GM18505 (cell line): ENCODE measurements at regions not wholly inside any gene's neighbourhood (a gene's known extent, or its start where the extent isn't known, plus 50 kb on each side); places are given as distances from the start of the nearest gene placed in this dataset.
"Not testable (repeated sequence)": the region's sequence is repeated elsewhere in the genome, so short reads cannot be mapped to it uniquely, and the experiment has no call there.

Experiments
- ATAC-seq: cut with Tn5 transposase; IDR thresholded peaks from one replicate; pipeline ENCODE4 v1.9.1; 2021; ENCODE audit not compliant: unreplicated experiment
- POLR2A ChIP-seq: IDR thresholded peaks from 4 replicates; pipeline ENCODE4 v1.6.1; 2011; ENCODE audit warnings: borderline replicate concordance; ENCODE audit not compliant: insufficient read depth, insufficient read length; ENCODE audit errors: extremely low read depth

- TF ChIP-seq POLR2A: no peak
- ATAC-seq: no peak
These were observed 298.1 kb upstream of the SGO1 start for GRCh38 chr3:20484126-20484525.

DNA sequence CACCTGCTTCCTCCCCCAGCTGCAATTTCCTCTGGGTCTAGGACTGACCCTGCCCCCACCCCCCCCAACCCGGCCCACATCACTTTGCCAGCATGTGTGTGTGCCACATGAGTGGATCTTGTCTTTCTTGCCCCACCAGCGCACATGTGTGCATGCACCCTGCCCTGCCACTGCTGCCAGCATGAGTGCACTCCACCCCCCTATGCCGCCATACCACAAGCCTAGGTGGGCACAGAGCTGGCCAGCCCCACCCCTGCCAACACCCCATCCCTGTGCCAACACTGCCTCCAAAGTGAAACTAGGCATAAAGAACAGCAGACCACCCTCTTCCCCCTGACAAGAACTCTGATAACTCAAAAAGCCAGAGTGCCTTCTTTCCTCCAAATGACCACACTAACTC is 296.3 kb upstream of the SGO1 start:
- no peak for TF ChIP-seq POLR2A
- ATAC-seq: no peak

DNA sequence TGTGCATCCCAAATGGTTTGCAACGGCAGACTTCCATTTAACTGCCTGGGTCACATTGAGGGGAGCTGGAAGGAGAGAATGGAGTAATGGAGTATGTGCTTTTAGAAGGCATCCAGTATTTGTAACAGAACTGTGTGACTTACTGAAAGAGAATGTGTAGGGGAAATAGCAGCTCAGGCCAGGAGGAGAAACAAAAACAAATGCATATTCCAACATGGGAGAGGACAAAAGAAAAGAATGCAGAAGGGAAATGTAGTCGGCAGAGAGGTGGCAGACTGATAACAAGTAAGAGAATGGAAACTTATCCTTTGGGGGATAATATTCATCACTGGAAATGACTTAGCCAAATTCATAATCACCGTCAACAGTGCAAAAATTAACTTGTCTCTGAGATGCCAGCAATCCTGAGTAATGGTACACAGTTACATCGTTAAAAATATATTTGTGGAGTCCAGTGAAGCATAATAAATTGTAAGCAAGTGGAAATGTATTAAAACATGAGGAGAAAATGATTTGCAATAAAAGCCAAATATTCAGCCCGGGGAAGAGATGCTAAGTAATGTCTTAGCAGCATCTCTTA is 294.9 kb upstream of the SGO1 start:
- ATAC-seq: no peak
- TF ChIP-seq POLR2A: no peak

DNA sequence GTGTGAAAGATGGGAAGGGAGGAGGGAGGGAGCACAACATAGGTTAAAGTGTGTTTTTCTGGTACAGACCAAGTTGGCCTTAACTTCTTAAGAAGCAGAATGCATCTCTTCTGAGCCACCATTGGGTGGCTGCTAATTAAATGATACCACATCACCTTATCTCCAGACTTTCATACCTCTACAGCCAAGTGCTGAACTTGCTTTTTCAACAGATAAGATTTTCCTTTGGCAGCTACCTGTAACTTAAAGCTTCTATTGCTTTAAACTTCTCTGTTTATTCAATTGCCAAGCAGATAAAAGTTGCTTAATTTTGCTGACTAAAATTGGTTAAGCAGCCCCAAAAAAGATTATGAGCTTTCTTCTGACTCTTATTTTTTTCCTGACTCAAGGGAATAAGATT is 292.4 kb upstream of the SGO1 start:
- ATAC-seq: no peak
- TF ChIP-seq POLR2A: no peak

GRCh38 chr3:20464237-20464636 is 278.2 kb upstream of the SGO1 start:
- ATAC-seq: not testable (repeated sequence)

DNA sequence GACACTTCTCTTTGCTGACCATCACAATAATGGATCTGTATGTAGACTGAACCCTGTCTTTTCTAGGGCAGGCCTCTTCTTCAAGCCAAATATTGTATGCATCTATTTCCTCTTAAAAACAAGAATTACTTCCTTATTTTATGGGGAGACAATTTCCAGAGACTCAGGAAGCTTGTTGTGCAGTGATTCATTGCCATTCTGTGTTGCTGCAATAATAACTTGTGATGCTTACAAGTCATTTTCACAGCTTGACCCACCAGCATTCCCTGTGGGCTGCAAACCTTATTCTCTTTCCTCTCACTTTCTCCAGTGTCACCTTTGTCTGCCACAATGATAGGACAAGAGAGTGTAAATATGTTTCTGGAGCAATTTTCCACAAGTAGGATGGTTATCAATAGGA is 276.7 kb upstream of the SGO1 start:
- no peak for TF ChIP-seq POLR2A
- no peak for ATAC-seq

DNA sequence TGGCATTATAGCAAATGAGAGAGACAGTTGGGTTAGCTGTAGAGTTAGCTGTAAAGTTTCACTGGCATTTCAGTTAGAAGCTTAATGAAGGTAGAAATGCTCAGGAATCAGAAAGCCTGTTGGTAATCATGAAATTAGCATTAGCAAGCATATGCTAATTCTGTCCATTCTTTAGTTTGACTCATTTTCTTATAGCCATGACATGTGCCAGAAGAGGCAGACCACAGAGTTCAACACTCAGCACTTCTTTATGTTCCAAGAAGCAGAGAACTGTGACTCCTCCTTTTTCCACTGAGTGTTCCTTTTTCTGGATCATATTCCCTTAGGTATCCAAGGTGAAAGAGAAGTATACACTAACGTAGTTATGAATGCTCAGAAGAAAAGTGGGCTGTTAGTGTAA is 276.2 kb upstream of the SGO1 start:
- ATAC-seq: no peak
- TF ChIP-seq POLR2A: no peak

DNA sequence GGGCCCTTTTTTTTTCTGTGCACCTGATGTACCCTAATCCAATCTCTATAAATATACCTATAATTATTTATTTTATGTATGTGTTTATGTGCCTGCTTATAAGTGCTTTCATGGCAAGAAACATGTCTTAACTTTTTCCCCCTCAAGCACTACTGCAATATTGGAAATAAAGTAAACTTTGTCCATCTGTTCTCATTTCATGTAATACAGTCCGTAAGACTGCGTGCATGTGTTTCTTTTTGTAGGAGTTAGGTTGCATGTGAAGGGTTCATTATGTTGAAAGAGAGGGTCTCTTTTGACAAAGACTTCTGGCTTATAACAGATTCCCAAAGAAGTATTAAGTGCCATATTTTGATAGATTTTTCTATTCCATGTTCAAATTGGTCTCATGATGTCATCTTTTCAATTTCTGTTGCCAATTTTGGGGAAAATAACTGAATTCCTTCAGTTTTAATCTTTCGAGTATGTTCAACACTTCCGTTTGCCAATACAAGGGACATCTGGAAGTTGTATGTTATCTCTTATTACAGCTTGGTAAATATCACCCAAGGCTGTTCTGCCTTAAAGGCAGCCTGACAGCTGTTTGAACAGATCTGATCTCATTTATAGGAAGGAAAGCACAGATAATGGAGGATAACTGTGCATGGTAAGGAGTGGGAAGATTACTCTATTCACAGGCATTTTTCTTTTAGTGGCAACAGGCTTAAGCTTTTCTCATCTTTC is 273.1 kb upstream of the SGO1 start:
- ATAC-seq: no peak
- no peak for TF ChIP-seq POLR2A

DNA sequence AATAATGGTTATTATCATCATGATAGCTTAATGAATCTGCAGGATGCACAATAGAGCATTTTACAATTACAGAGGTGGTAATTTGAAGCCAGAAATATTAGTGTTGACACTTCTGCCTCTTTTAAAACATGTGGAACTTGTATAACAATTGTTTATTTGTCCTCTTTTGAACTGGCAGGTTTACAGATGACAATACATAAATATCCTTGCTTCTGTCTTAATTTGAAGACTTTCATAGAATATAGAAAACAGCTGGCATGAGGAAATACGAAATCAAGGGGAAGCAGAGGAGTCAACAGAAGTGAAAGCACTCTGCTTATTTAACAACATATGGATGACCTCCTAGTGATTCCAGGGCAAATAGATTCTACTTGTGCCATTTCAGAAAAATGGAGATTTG is 270.5 kb upstream of the SGO1 start:
- ATAC-seq: no peak
- no peak for TF ChIP-seq POLR2A

DNA sequence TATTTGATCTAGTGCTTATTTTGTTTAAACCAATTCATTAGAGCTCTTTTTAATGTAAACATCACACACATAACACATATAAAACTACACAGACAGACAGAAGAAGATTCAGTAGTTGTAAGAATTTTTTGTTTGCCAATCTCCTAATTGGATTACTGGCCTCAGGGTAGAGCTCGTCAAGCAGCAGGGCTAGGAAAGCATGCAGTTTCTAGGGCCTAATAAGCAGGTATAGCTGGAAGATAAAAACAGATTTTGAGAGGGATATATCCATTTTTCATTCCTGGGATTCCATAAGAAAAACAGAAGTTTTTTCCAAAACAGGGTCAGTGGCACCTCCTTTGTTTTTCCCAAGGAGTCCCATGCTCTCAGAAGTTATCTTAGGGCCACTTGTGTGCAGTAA is 265.2 kb upstream of the SGO1 start:
- TF ChIP-seq POLR2A: no peak
- no peak for ATAC-seq

DNA sequence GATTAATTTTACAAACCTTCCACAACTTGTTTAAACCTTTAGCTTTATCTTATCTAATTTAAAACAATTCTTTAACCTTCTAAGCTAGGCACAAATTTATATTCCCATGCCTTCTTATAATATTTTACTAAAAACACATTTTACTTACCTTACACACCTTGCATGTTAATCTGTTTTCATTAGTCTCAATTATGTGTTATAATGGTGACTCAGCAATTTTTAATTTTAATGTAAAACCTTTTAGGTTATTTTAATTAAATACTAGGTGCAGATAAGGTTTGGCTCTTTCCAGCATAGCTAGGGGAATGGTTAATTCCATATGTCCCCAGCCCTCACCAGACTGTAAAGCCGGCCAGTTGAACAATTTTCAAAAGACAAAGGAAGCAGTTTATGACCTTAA is 264.6 kb upstream of the SGO1 start:
- no peak for ATAC-seq
- TF ChIP-seq POLR2A: no peak

DNA sequence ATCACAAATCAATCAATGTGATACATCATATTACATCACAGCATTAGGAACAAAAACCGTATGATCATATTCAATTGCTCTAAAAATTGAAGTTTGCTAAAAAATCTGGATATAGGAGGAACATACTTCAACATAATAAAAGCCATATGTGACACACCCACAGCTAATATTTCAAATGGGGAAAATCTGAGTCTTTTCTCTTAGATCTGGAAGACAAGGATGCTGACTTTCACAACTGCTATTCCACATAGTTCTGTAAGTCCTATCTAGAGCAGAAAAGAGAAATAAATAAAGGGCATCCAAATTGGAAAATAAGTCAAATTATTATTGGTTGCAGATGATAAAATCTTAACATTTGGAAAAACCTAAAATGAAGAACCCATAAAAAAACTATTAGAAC is 256.8 kb upstream of the SGO1 start:
- no peak for ATAC-seq
- TF ChIP-seq POLR2A: no peak

DNA sequence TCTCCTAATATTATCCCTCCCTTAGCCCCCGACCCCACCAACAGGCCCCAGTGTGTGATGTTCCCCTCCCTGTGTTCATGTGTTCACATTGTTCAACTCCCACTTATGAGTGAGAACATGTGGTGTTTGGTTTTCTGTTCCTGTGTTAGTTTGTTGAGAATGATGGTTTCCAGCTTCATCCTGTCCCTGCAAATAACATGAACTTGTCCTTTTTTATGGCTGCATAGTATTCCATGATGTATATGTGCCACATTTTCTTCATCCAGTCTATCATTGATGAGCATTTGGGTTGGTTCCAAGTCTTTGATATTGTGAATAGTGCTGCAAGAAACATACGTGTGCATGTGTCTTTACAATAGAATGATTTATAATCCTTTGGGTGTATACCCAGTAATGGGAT is 241.3 kb upstream of the SGO1 start:
- not testable (repeated sequence) for ATAC-seq

GRCh38 chr3:20425138-20425537 is 239.1 kb upstream of the SGO1 start:
- ATAC-seq: no peak
- no peak for TF ChIP-seq POLR2A

DNA sequence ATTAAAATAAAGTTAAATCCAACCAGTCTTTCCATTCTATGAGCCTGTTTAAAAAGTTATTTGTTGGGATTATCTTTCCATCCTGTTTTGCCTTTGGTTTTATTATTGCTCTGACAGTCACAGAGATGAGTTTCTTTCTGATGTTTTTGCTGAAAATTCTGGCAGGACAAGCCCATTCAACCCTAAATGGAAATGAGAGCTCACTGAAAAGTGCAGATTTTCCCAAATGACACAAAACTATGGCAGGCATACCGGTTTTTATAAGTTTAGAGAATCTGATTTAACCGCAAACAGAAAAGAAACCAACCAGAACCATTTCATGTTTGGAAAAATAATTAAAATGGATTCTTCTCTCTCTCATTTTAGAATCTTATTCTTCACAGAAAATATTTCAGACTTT is 238.1 kb upstream of the SGO1 start:
- ATAC-seq: no peak

More for the DNA sequence above, 238.1 kb upstream of the SGO1 start:
- TF ChIP-seq POLR2A: no peak
